PC-3 (cell line): ENCODE measurements at regions not wholly inside any gene's neighbourhood (a gene's known extent, or its start where the extent isn't known, plus 50 kb on each side); places are given as distances from the start of the nearest gene placed in this dataset.

Experiments used
- CTCF ChIP-seq: fragments of 300-600 bp; sonication (generic); conservative IDR thresholded peaks from 2 replicates; pipeline ENCODE4 v1.5.1; 2017; ENCODE audit warnings: antibody characterized with exemption, low read depth, mild to moderate bottlenecking, low read length
- EZH2 ChIP-seq: fragments of 300-600 bp; sonication (generic); IDR thresholded peaks from one replicate; pipeline ENCODE4 v1.6.1; 2017; ENCODE audit warnings: antibody characterized with exemption, mild to moderate bottlenecking, low read length; ENCODE audit not compliant: unreplicated experiment

DNA sequence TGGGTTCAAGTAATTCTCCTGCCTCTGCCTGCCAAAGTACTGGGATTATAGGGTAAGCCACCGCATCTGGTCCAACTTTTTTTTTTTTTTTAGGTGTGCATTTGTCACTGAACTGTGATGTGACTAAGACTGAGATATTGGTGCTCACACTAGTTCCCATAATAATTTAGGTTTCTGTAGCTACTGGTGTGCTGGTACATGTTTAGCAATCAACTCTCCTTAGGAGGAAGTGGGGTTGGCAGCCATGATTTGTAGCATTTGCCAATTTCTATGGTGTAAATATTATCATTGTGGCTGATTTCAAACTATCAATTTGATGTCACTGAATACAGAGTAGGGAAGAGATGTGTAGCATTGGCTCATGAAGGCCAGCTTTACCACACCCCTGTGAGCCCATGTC, 372.7 kb downstream of the EDEM1 start:
- no peak for TF ChIP-seq CTCF
- no peak for TF ChIP-seq EZH2
